ENCODE measurements at regions not wholly inside any gene's neighbourhood (a gene's known extent, or its start where the extent isn't known, plus 50 kb on each side); places are given as distances from the start of the nearest gene placed in this dataset.
"Not testable (repeated sequence)": the region's sequence is repeated elsewhere in the genome, so short reads cannot be mapped to it uniquely, and the experiment has no call there.

DNA sequence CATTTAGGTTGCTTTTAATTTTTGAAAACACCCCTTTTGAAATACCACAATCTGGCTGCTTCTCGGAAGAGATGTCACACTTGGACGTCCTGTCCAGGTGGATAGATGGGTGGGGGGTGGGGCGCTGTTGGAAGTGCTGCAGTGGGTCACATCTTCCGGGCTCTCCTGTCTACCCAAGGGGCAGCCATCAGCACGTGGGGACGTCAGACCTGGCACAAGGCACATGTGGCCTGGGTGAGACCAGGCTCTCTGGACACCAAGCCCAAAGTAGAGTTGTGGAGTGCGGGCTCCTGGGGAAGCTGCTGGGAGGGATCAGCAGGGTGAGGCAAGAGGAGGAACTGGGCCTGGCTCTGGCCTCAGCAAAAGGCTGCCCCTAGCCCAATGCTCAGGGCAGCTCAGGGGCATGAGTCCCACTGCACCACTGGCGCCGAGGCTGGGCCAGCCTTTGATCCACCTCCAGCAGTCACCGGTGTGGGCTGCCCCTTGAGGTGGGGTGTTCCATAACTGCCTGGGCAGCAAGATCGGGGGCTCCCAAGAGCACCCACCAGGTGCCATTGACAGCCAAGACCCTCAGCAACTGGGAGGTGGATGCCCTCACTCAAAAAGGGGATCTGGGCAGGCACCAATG is 68.6 kb upstream of the CCND1 start:
- no peak for DNase-seq (ENCODE audit: low read depth)

- DNase-seq (ENCODE audit: low read depth): no peak
These were observed 68.1 kb upstream of the CCND1 start for GRCh38 chr11:69572861-69573260.

GRCh38 chr11:69573761-69574607 is 67.0 kb upstream of the CCND1 start:
- DNase-seq (ENCODE audit: low read depth): no peak

DNA sequence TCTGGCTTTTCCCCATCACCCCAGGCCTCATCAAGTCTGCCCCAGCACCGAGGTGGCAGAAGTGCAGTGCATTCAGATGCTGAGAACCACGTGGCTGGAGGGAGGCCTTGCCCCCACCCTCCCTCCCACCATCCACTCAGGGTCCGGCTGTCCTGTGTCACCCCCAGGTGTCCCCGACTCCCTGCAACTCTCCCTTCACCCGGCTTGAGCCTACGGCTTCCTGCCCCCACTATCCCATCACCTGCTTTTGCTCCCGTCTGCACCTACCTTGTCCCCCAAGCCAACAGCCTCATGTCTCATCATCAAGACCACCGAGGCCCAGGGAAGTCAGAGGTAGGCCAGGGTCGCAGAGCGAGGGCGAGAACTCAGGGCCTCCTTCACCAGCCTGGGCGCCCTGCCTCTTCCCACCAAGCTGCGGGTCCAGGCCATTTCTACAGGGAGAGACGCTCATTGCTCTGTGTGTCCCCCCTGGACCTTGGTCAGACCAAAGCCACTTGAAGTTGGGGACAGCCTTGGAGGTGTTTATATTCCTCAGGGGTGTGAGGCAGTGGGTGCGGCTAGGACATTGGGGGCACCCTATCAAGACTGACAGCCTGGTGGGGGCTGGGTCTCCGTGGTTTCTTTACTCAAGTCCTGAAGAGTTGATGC is 66.2 kb upstream of the CCND1 start:
- DNase-seq (ENCODE audit: low read depth): no peak

DNA sequence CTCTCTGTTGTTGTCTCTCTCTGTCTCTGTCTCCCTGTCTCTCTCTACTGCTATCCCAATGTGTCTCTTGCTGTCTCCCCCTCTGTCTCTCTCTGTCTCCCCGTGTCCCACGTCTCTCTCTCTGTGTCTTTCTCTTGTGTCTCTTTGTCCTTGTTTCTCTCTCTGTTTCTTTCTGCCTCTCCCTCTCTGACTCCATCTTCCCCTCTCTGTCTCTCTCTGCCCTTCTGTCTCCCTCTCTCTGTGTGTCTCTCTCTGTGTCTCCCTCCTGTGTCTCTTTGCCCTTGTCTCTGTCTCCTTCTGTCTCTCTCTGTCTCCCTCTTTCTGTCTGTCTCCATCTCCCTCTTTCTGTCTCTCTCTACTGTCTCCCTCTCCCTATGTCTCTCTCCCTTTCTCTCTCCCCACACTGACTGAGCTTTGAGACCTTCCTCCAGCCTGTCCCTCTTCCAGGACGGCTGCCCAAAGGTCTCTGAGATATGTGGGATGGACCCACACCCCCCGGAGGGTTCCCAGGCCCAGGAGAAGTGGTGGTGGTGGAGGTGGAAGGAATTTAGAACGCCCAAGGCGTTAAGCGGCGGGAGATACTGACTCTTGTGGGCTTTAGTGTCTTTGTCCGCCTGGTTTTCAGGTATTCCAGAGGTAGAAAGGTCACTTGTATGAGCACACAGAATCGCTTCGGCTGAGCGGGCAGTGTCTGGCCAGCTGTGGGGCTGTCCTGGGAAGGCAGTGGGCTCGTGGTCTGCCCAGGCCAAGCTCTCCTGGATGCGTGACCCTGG is 65.5 kb upstream of the CCND1 start:
- no peak for DNase-seq (ENCODE audit: low read depth)

GRCh38 chr11:69576069-69576782 is 64.7 kb upstream of the CCND1 start:
- no peak for DNase-seq (ENCODE audit: low read depth)

DNA sequence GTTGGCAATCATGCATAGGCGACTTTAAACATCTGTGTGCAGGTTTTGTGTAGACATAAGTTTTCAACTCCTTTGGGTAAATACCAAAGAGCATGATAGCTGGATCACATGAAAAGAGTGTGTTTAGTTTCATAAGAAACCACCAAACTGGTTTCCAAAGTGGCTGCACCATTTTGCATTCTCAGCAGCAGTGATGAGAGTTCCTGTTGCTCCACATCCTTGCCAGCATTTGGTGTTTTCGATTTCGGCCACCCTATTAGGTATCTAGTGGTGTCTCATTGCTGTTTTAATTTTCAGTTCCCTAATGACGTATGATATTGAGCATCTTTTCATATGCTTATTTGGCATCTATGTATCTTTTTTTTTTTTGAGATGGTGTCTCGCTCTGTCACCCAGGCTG is 62.8 kb upstream of the CCND1 start:
- no peak for DNase-seq (ENCODE audit: low read depth)

DNA sequence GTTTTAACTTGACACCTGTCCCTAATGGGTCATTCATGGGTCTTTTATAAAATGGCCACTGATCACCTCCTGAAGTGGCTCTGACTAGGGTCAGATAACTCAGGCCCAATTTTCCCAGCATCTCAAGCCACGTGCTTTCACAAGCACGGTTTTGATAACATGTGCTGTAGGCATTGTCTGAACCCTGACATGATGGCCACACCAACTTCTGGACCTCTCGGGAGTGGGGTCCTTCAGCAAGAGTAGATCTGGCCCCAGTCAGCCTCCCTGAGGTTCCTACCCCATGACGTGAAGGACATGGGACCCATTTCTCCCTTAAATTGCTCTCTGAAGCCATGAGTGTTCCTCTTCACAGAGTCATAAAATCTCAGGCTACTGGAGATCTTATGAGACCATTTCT is 60.4 kb upstream of the CCND1 start:
- DNase-seq (ENCODE audit: low read depth): no peak

GRCh38 chr11:69582756-69583467 is 58.0 kb upstream of the CCND1 start:
- no peak for DNase-seq (ENCODE audit: low read depth)

DNA sequence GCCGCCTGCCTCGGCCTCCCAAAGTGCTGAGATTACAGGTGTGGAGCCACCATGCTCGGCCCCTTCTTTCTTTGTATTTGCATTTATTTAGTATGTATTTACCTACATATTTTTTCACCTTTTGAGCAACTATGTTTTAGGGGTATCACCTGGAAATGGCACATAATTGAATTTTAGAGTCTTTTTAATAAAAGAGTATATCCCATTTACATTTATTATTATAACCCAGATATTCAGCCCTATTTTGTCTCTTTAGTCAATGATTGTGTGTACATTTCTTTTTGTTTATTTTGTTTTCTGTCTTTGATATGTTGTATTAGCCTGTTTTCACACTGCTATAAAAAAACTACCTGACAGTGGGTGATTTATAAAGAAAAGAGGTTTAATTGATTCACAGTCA is 56.8 kb upstream of the CCND1 start:
- no peak for DNase-seq (ENCODE audit: low read depth)

DNA sequence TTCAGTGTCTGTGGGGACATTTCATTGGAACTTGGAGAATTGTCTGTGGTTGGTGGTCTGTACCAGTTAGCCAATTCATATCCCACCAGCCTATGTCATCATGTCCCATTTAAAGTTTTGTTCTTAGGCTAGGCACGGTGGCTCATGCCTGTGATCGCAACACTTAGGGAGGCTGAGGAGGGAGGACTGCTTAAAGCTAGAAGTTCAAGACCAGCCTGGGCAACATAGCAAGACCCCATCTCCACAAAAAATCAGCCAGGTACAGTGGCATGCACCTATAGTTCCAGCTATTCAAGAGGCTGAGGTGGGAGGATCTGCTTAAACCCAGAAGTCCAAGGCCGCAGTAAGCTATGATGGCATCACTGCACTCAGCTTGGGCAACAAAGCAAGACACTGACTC is 55.6 kb upstream of the CCND1 start:
- no peak for DNase-seq (ENCODE audit: low read depth)

- peak; percentile 74 for DNase-seq (ENCODE audit: low read depth)
These were observed 53.4 kb upstream of the CCND1 start for GRCh38 chr11:69587454-69588090.

DNA sequence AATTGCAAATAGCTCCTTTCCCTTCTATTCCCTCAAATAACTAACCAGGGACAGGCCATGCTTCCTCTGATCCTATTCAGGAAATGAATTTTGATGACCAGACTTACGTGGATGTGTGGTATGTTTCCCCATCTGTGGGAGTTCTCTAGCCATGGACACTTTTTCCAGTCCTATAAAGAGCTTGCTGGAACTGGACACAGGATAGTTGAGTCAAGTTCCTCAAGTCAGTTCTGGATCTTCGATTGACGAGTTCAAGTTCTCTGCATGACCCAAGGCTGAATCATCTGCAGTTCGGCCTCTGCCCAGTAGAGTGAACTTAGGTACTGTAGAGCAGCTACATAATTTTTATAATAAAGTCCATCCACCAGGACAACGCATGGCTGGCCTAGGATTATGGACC is 52.7 kb upstream of the CCND1 start:
- DNase-seq (ENCODE audit: low read depth): peak; percentile 82

- not testable (repeated sequence) for DNase-seq (ENCODE audit: low read depth)
These were observed 50.9 kb upstream of the CCND1 start for GRCh38 chr11:69590088-69590487.

Measured in amniotic epithelial cell (primary cell).